KMS-11 (cell line): ENCODE measurements at regions not wholly inside any gene's neighbourhood (a gene's known extent, or its start where the extent isn't known, plus 50 kb on each side); places are given as distances from the start of the nearest gene placed in this dataset.

Experiments used
- H2AFZ ChIP-seq: fragments of 200-600 bp; sonication (generic); 2 replicates; pipeline ENCODE4 v1.6.1; 2016; ENCODE audit warnings: antibody characterized with exemption, mixed run types, low read depth
- H3K27ac ChIP-seq: fragments of 200-600 bp; sonication (generic); 2 replicates; pipeline ENCODE4 v1.6.1; 2016; ENCODE audit warnings: mild to moderate bottlenecking, mixed run types
- H3K27me3 ChIP-seq: fragments of 200-600 bp; sonication (generic); 2 replicates; pipeline ENCODE4 v1.6.1; 2017; ENCODE audit warnings: mild to moderate bottlenecking, low read depth, mixed run types, moderate library complexity; ENCODE audit not compliant: insufficient read depth
- H3K36me3 ChIP-seq: fragments of 200-600 bp; sonication (generic); 2 replicates; pipeline ENCODE4 v1.6.1; 2017; ENCODE audit warnings: mild to moderate bottlenecking, mixed run types; ENCODE audit not compliant: insufficient read depth
- H3K4me1 ChIP-seq: fragments of 200-600 bp; sonication (generic); 2 replicates; pipeline ENCODE4 v1.6.1; 2016; ENCODE audit warnings: mild to moderate bottlenecking, low read depth, mixed run types; ENCODE audit not compliant: poor library complexity, severe bottlenecking
- H3K4me2 ChIP-seq: fragments of 200-600 bp; sonication (generic); 2 replicates; pipeline ENCODE4 v1.7.0; 2016; ENCODE audit warnings: mild to moderate bottlenecking, mixed run types
- H3K4me3 ChIP-seq: fragments of 200-600 bp; sonication (generic); IDR thresholded peaks from 2 replicates; pipeline ENCODE4 v1.6.1; 2017; ENCODE audit warnings: low read depth, low read length, mixed read lengths; ENCODE audit not compliant: insufficient read depth
- H3K79me2 ChIP-seq: fragments of 200-600 bp; sonication (generic); 2 replicates; pipeline ENCODE4 v1.6.1; 2016; ENCODE audit warnings: low read depth, mixed run types; ENCODE audit not compliant: insufficient read depth
- H3K9ac ChIP-seq: fragments of 200-600 bp; sonication (generic); 2 replicates; pipeline ENCODE4 v1.6.1; 2016; ENCODE audit warnings: mild to moderate bottlenecking, mixed run types
- H4K20me1 ChIP-seq: fragments of 200-600 bp; sonication (generic); 2 replicates; pipeline ENCODE4 v1.6.1; 2016; ENCODE audit warnings: mild to moderate bottlenecking, mixed run types; ENCODE audit not compliant: insufficient read depth
- CTCF ChIP-seq: fragments of 200-600 bp; sonication (generic); conservative IDR thresholded peaks from 2 replicates; pipeline ENCODE4 v1.6.1; 2017; ENCODE audit warnings: low read depth, mild to moderate bottlenecking, antibody characterized with exemption, low read length, moderate library complexity, mixed read lengths

GRCh38 chr15:62953496-62954045, 89.0 kb upstream of the TPM1 start:
- Histone ChIP-seq H2AFZ (no peak overlapping the region), H3K4me2 (no peak overlapping the region), H3K4me1 (no peaks in the 10 kb centered on the region)

GRCh38 chr15:62957130-62957529, 85.4 kb upstream of the TPM1 start:
- no peak for TF ChIP-seq CTCF
- Histone ChIP-seq H3K4me3 (no peak overlapping the region), H3K4me2 (no peak overlapping the region), H3K4me1 (no peaks in the 10 kb centered on the region), H3K36me3 (no peaks in the 10 kb centered on the region), H3K9ac (no peak overlapping the region), H4K20me1 (no peaks in the 10 kb centered on the region), H3K27me3 (no peaks in the 10 kb centered on the region), H3K79me2 (no peaks in the 10 kb centered on the region), H2AFZ (no peak overlapping the region), H3K27ac (no peak overlapping the region)

More at GRCh38 chr15:62953496-62954045, 89.0 kb upstream of the TPM1 start:
- no peak for TF ChIP-seq CTCF
- no peaks in the 10 kb centered on the region for H3K79me2 ChIP-seq
- H3K27me3 ChIP-seq: no peaks in the 10 kb centered on the region
- no peak overlapping the region for H3K4me3 ChIP-seq
- no peak overlapping the region for H3K27ac ChIP-seq
- H3K9ac ChIP-seq: no peak overlapping the region
- H4K20me1 ChIP-seq: no peaks in the 10 kb centered on the region
- H3K36me3 ChIP-seq: no peaks in the 10 kb centered on the region

- Histone ChIP-seq H3K4me2 (no peak overlapping the region), H3K27ac (no peak overlapping the region)
Measured at GRCh38 chr15:62958528-62959363, 83.8 kb upstream of the TPM1 start.

GRCh38 chr15:62961134-62961533, 81.4 kb upstream of the TPM1 start:
- no peak for TF ChIP-seq CTCF
- no peaks in the 10 kb centered on the region for H3K79me2 ChIP-seq
- no peak overlapping the region for H2AFZ ChIP-seq
- no peak overlapping the region for H3K4me3 ChIP-seq
- no peaks in the 10 kb centered on the region for H3K4me1 ChIP-seq
- H3K4me2 ChIP-seq: no peak overlapping the region
- no peaks in the 10 kb centered on the region for H4K20me1 ChIP-seq
- H3K36me3 ChIP-seq: no peaks in the 10 kb centered on the region
- H3K27me3 ChIP-seq: no peaks in the 10 kb centered on the region
- H3K9ac ChIP-seq: no peak overlapping the region
- H3K27ac ChIP-seq: no peak overlapping the region

More at GRCh38 chr15:62958528-62959363, 83.8 kb upstream of the TPM1 start:
- Histone ChIP-seq H3K4me3 (no peak overlapping the region), H3K9ac (no peak overlapping the region), H3K36me3 (no peaks in the 10 kb centered on the region), H3K4me1 (no peaks in the 10 kb centered on the region), H3K79me2 (no peaks in the 10 kb centered on the region), H4K20me1 (no peaks in the 10 kb centered on the region), H2AFZ (no peak overlapping the region), H3K27me3 (no peaks in the 10 kb centered on the region)
- TF ChIP-seq CTCF: no peak
